GM12872 (cell line): ENCODE measurements at regions not wholly inside any gene's neighbourhood (a gene's known extent, or its start where the extent isn't known, plus 50 kb on each side); places are given as distances from the start of the nearest gene placed in this dataset.

ENCODE experiments used
- CTCF ChIP-seq: IDR thresholded peaks from 3 replicates; pipeline ENCODE4 v1.5.1; 2011; ENCODE audit warnings: low read depth, mild to moderate bottlenecking, low read length, moderate library complexity; ENCODE audit not compliant: insufficient read depth

- no peak for TF ChIP-seq CTCF
These were observed 323.7 kb upstream of the ZP4 start for GRCh38 chr1:238214449-238214848.

GRCh38 chr1:238205045-238205662, 314.4 kb upstream of the ZP4 start:
- no peak for TF ChIP-seq CTCF

GRCh38 chr1:238201992-238202391, 311.3 kb upstream of the ZP4 start:
- no peak for TF ChIP-seq CTCF

- TF ChIP-seq CTCF: no peak
These were observed 308.6 kb upstream of the ZP4 start for GRCh38 chr1:238199325-238199724.

- no peak for TF ChIP-seq CTCF
These were observed 305.8 kb upstream of the ZP4 start for GRCh38 chr1:238196516-238196915.

GRCh38 chr1:238191170-238191569, 300.4 kb upstream of the ZP4 start:
- TF ChIP-seq CTCF: no peak

GRCh38 chr1:238187575-238187949, 296.8 kb upstream of the ZP4 start:
- no peak for TF ChIP-seq CTCF
